ENCODE measurements at regions not wholly inside any gene's neighbourhood (a gene's known extent, or its start where the extent isn't known, plus 50 kb on each side); places are given as distances from the start of the nearest gene placed in this dataset.

DNA sequence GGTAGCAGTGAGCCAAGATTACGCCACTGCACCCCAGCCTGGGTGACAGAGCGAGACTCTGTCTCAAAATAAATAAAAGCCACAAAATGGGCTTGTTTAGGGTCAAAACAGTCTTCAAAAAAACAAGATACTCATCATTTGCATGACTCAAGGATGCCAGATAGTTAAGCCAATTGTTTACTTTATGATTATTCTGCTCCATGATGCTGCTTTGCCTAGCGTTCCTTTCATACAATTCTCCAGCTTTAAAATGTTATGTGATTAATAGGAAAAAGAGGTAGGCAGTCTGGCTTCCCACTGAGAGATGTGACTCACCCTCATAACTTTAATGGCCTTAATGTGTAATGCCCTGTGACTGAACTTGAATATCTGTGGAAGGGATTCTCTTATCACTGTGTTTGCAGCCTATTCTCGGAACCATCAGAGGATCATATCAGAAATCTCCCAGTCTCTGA, 364.6 kb upstream of the TRPC7 start:
- TF ChIP-seq, protein P1, sequence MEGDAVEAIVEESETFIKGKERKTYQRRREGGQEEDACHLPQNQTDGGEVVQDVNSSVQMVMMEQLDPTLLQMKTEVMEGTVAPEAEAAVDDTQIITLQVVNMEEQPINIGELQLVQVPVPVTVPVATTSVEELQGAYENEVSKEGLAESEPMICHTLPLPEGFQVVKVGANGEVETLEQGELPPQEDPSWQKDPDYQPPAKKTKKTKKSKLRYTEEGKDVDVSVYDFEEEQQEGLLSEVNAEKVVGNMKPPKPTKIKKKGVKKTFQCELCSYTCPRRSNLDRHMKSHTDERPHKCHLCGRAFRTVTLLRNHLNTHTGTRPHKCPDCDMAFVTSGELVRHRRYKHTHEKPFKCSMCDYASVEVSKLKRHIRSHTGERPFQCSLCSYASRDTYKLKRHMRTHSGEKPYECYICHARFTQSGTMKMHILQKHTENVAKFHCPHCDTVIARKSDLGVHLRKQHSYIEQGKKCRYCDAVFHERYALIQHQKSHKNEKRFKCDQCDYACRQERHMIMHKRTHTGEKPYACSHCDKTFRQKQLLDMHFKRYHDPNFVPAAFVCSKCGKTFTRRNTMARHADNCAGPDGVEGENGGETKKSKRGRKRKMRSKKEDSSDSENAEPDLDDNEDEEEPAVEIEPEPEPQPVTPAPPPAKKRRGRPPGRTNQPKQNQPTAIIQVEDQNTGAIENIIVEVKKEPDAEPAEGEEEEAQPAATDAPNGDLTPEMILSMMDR (IDR thresholded peaks at IDR 0.05), result no peak
- no peak for TF ChIP-seq POLR2A (IDR thresholded peaks at IDR 0.05)

Data from prostate gland (tissue), 2 donors.